CD14-positive monocyte (primary cell): ENCODE measurements at regions not wholly inside any gene's neighbourhood (a gene's known extent, or its start where the extent isn't known, plus 50 kb on each side); places are given as distances from the start of the nearest gene placed in this dataset.

Experiments
- DNase-seq, 3 donors: peaks; one replicate each; pipeline ENCODE4 v3.0.0-alpha.2; 2011 to 2022
- H2AFZ ChIP-seq: 2 replicates; pipeline ENCODE4 v1.6.0; 2012; ENCODE audit warnings: mild to moderate bottlenecking, low read depth, low read length, inconsistent platforms; ENCODE audit not compliant: insufficient read depth, poor library complexity, severe bottlenecking
- H3K27ac ChIP-seq, 2 donors: 1 replicate in 1 of 2; 2 replicates in 1 of 2; pipeline ENCODE4 v1.5.1; 2012 to 2013; ENCODE audit warnings: low read length in 2 of 2, control low read depth in 1 of 2, inconsistent platforms in 1 of 2, low read depth in 1 of 2, mild to moderate bottlenecking in 1 of 2
- H3K27me3 ChIP-seq, 2 donors: one replicate each; pipeline versions ENCODE4 v1.6.0 to v1.6.1; 2011 to 2013; ENCODE audit warnings: low read length in 2 of 2; ENCODE audit not compliant: control insufficient read depth in 2 of 2, insufficient read depth in 2 of 2
- H3K36me3 ChIP-seq, 2 donors: replicated peaks in 1 of 2; 1 replicate in 1 of 2; 2 replicates in 1 of 2; pipeline versions ENCODE4 v1.5.1 to v1.6.1; 2012 to 2013; ENCODE audit warnings: low read length in 2 of 2, control low read depth in 1 of 2, inconsistent platforms in 1 of 2, mild to moderate bottlenecking in 1 of 2; ENCODE audit not compliant: insufficient read depth in 2 of 2, control insufficient read depth in 1 of 2
- H3K4me1 ChIP-seq, 2 donors: 1 replicate in 1 of 2; 2 replicates in 1 of 2; pipeline versions ENCODE4 v1.5.1 to v1.6.1; 2012 to 2013; ENCODE audit warnings: low read length in 2 of 2, control low read depth in 1 of 2, inconsistent platforms in 1 of 2, mild to moderate bottlenecking in 1 of 2, moderate library complexity in 1 of 2; ENCODE audit not compliant: insufficient read depth in 2 of 2, control insufficient read depth in 1 of 2
- H3K4me2 ChIP-seq: replicated peaks from 2 replicates; pipeline ENCODE3; 2012; ENCODE audit warnings: low read length, moderate library complexity, mild to moderate bottlenecking; ENCODE audit not compliant: poor library complexity, severe bottlenecking; ENCODE audit errors: extremely low read depth
- H3K4me3 ChIP-seq, 3 experiments: fragments of 200-600 bp in 1 of 3; sonication (generic) in 1 of 3; replicated peaks in 1 of 3; 1 replicate in 2 of 3; 2 replicates in 1 of 3; pipeline ENCODE4 v1.5.1; 2011 to 2013; ENCODE audit warnings: low read length in 3 of 3, mild to moderate bottlenecking in 3 of 3, control low read depth in 2 of 3, low read depth in 2 of 3, inconsistent platforms in 1 of 3, moderate library complexity in 1 of 3
- H3K79me2 ChIP-seq: 2 replicates; pipeline ENCODE4 v1.6.0; 2012; ENCODE audit warnings: mild to moderate bottlenecking, control low read depth, inconsistent platforms, low read length, moderate library complexity; ENCODE audit not compliant: insufficient read depth
- H3K9ac ChIP-seq: 2 replicates; pipeline ENCODE4 v1.6.0; 2017; ENCODE audit warnings: low read length, mild to moderate bottlenecking; ENCODE audit not compliant: insufficient read depth, poor library complexity, severe bottlenecking
- H3K9me3 ChIP-seq, 2 donors: replicated peaks in 1 of 2; 1 replicate in 1 of 2; 2 replicates in 1 of 2; pipeline versions ENCODE4 v1.5.1 to v1.6.1; 2012 to 2013; ENCODE audit warnings: low read length in 2 of 2, control low read depth in 1 of 2; ENCODE audit not compliant: control insufficient read depth in 1 of 2, insufficient read depth in 1 of 2
- H4K20me1 ChIP-seq: 2 replicates; pipeline ENCODE4 v1.6.0; 2012; ENCODE audit warnings: mild to moderate bottlenecking, low read length, control low read depth, moderate library complexity; ENCODE audit not compliant: insufficient read depth
- H3K27ac Mint-ChIP-seq, 7 donors: one replicate each; pipeline ENCODE4 v1.8.0; 2020; ENCODE audit warnings: mild to moderate bottlenecking in 7 of 7, mixed read lengths in 7 of 7, moderate library complexity in 6 of 7, inconsistent platforms in 2 of 7
- H3K27me3 Mint-ChIP-seq, 3 donors: one replicate each; pipeline ENCODE4 v1.8.0; 2021 to 2022; ENCODE audit warnings: low read depth in 3 of 3, mild to moderate bottlenecking in 3 of 3, mixed read lengths in 3 of 3, moderate library complexity in 3 of 3, inconsistent platforms in 1 of 3
- H3K36me3 Mint-ChIP-seq, 2 donors: one replicate each; pipeline ENCODE4 v1.8.0; 2020; ENCODE audit warnings: mixed read lengths in 2 of 2, inconsistent platforms in 1 of 2, mild to moderate bottlenecking in 1 of 2
- H3K4me1 Mint-ChIP-seq: one replicate; pipeline ENCODE4 v1.8.0; 2020; ENCODE audit warnings: mild to moderate bottlenecking, mixed read lengths
- H3K4me3 Mint-ChIP-seq, 2 donors: one replicate each; pipeline ENCODE4 v1.8.0; 2020; ENCODE audit warnings: mild to moderate bottlenecking in 2 of 2, mixed read lengths in 2 of 2, moderate library complexity in 1 of 2
- H3K9me3 Mint-ChIP-seq, 7 donors: one replicate each; pipeline ENCODE4 v1.8.0; 2020 to 2022; ENCODE audit warnings: mixed read lengths in 7 of 7, mild to moderate bottlenecking in 6 of 7, moderate library complexity in 6 of 7, inconsistent platforms in 2 of 7
- WGBS: methylation state at CpG from one replicate; pipeline ENCODE4 v1.1.5; 2013; ENCODE audit warnings: missing lambda C conversion rate; ENCODE audit not compliant: insufficient coverage; 5-methylcytosine and 5-hydroxymethylcytosine counted together
- intact Hi-C, 2 donors: fragments of 100-400 bp; cut with micrococcal nuclease; formaldehyde crosslinking; loops; one replicate each; pipeline versions ENCODE4 v1.15.0 to v1.15.1; 2023
- TF ChIP-seq, protein P1 (sequence below): fragments of 200-600 bp; IDR thresholded peaks from one replicate; pipeline ENCODE4 v1.8.0; 2022; ENCODE audit warnings: antibody characterized with exemption, mild to moderate bottlenecking

- TF ChIP-seq, protein P1, sequence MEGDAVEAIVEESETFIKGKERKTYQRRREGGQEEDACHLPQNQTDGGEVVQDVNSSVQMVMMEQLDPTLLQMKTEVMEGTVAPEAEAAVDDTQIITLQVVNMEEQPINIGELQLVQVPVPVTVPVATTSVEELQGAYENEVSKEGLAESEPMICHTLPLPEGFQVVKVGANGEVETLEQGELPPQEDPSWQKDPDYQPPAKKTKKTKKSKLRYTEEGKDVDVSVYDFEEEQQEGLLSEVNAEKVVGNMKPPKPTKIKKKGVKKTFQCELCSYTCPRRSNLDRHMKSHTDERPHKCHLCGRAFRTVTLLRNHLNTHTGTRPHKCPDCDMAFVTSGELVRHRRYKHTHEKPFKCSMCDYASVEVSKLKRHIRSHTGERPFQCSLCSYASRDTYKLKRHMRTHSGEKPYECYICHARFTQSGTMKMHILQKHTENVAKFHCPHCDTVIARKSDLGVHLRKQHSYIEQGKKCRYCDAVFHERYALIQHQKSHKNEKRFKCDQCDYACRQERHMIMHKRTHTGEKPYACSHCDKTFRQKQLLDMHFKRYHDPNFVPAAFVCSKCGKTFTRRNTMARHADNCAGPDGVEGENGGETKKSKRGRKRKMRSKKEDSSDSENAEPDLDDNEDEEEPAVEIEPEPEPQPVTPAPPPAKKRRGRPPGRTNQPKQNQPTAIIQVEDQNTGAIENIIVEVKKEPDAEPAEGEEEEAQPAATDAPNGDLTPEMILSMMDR, result no peak
- Histone ChIP-seq H3K4me1 (no peaks in the 10 kb centered on the region), H3K4me2 (no peak overlapping the region), H2AFZ (no peak overlapping the region), H3K9me3 (peaks cover 3 to 5% of the 10 kb centered on the region in 2 donors), H3K36me3 (no peaks in the 10 kb centered on the region), H3K4me3 (no peak overlapping the region), H3K79me2 (no peaks in the 10 kb centered on the region), H3K9ac (no peak overlapping the region), H3K27ac (no peak overlapping the region), H4K20me1 (no peaks in the 10 kb centered on the region), H3K27me3 (no peaks in the 10 kb centered on the region)
- intact Hi-C loops, result no loop called here
- Mint-ChIP-seq H3K9me3 (peaks cover 0 to 4% (median 0%) of the 10 kb centered on the region in 7 donors), H3K27ac (no peak overlapping the region), H3K4me3 (no peak overlapping the region), H3K36me3 (no peaks in the 10 kb centered on the region), H3K27me3 (no peaks in the 10 kb centered on the region), H3K4me1 (peaks cover 8% of the 10 kb centered on the region)
- 73% methylated on average over 1 of the region's 2 CpGs for WGBS
- no peak for DNase-seq
Measured at GRCh38 chr3:180277041-180277440, 240.3 kb upstream of the PEX5L start.

DNA sequence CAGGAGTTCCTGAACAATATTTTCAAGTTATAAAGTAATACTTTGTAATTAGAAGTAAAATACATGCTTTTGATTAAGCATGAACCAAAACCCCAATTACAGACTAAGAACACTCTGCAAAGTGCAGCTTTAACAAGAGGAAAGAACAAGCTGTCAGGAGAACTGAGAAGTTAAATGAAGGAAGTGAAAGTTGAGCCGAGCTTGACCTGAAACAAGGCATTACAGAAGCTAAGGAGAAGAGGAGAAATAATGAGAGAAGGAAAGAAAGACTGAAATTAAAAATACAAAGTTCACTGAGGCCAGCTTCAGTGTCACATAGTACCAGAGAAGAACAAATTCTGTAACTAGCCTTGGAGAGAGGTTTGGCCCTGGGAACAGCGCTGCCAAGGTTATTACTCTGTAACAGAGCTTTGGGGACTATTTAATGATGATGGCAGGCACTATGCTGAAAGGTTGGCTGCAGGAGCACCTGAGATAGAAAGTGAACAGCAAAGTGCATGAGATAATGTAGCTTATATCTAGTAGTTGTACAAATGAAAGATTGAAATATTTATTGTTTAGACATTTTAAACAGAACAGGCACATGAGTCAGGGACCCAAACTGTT, 241.9 kb upstream of the PEX5L start:
- Histone ChIP-seq H4K20me1 (no peaks in the 10 kb centered on the region), H3K79me2 (no peaks in the 10 kb centered on the region), H3K36me3 (no peaks in the 10 kb centered on the region), H2AFZ (no peak overlapping the region), H3K4me3 (no peak overlapping the region), H3K4me1 (no peaks in the 10 kb centered on the region), H3K9me3 (peaks cover 3 to 5% of the 10 kb centered on the region in 2 donors), H3K9ac (no peak overlapping the region), H3K27me3 (no peaks in the 10 kb centered on the region), H3K27ac (no peak overlapping the region), H3K4me2 (peak overlapping the region; percentile 3)
- TF ChIP-seq, protein P1, result no peak
- H3K27ac Mint-ChIP-seq, result peak overlapping the region in 3 of 7 donors; percentile 4 to 38 (median 5)
- peak overlapping the region in 1 of 2 donors; percentile 14 for H3K4me3 Mint-ChIP-seq
- H3K27me3 Mint-ChIP-seq, result no peaks in the 10 kb centered on the region
- H3K9me3 Mint-ChIP-seq, result peaks cover 0 to 4% (median 0%) of the 10 kb centered on the region in 7 donors
- 51% methylated on average over 2 of the region's 2 CpGs for WGBS
- peaks cover 8% of the 10 kb centered on the region for H3K4me1 Mint-ChIP-seq
- H3K36me3 Mint-ChIP-seq, result no peaks in the 10 kb centered on the region
- no peak for DNase-seq
- intact Hi-C loops, result no loop called here
